Activated T-cell treated with anti-CD3 and anti-CD28 coated beads, Interleukin-2, amount 50 U/mL, for 4 hours (primary cell): ENCODE measurements at regions not wholly inside any gene's neighbourhood (a gene's known extent, or its start where the extent isn't known, plus 50 kb on each side); places are given as distances from the start of the nearest gene placed in this dataset.

Experiments
- ATAC-seq, 2 donors: fragments of 200-7000 bp; cut with Tn5 transposase; one replicate each; pipeline ENCODE4 v1.10.0; 2021
- DNase-seq: peaks from one replicate; pipeline ENCODE4 v3.0.0-alpha.2; 2020
- H3K27me3 Mint-ChIP-seq: one replicate; pipeline ENCODE4 v1.8.0; 2021; ENCODE audit warnings: low read depth, mixed read lengths
- H3K36me3 Mint-ChIP-seq: one replicate; pipeline ENCODE4 v1.8.0; 2022; ENCODE audit warnings: mixed read lengths; ENCODE audit not compliant: insufficient read depth
- H3K4me1 Mint-ChIP-seq: one replicate; pipeline ENCODE4 v1.8.0; 2021; ENCODE audit warnings: low read depth, mixed read lengths
- H3K4me3 Mint-ChIP-seq: one replicate; pipeline ENCODE4 v1.8.0; 2021; ENCODE audit warnings: mild to moderate bottlenecking, moderate library complexity, mixed read lengths
- H3K9me3 Mint-ChIP-seq: one replicate; pipeline ENCODE4 v1.8.0; 2021; ENCODE audit warnings: mixed read lengths

GRCh38 chr11:59302991-59303390, 55.7 kb upstream of the OR5AN1 start:
- DNase-seq = no peak
- ATAC-seq = no peak
- Mint-ChIP-seq H3K27me3 (peaks cover 28% of the 10 kb centered on the region), H3K36me3 (no peaks in the 10 kb centered on the region), H3K9me3 (no peaks in the 10 kb centered on the region), H3K4me3 (no peak overlapping the region), H3K4me1 (no peaks in the 10 kb centered on the region)

GRCh38 chr11:59295435-59295834, 63.3 kb upstream of the OR5AN1 start:
- H3K4me1 Mint-ChIP-seq = no peaks in the 10 kb centered on the region
- peaks cover 26% of the 10 kb centered on the region for H3K27me3 Mint-ChIP-seq
- no peak overlapping the region for H3K4me3 Mint-ChIP-seq
- no peak for DNase-seq
- no peak for ATAC-seq
- no peaks in the 10 kb centered on the region for H3K36me3 Mint-ChIP-seq
- H3K9me3 Mint-ChIP-seq = no peaks in the 10 kb centered on the region

GRCh38 chr11:59292611-59293010, 66.1 kb upstream of the OR5AN1 start:
- peaks cover 25% of the 10 kb centered on the region for H3K27me3 Mint-ChIP-seq
- no peaks in the 10 kb centered on the region for H3K36me3 Mint-ChIP-seq
- H3K4me3 Mint-ChIP-seq = no peak overlapping the region
- H3K9me3 Mint-ChIP-seq = no peaks in the 10 kb centered on the region
- ATAC-seq (no peak), DNase-seq (no peak)
- no peaks in the 10 kb centered on the region for H3K4me1 Mint-ChIP-seq

GRCh38 chr11:59291228-59291627, 67.5 kb upstream of the OR5AN1 start:
- no peaks in the 10 kb centered on the region for H3K4me1 Mint-ChIP-seq
- no peak overlapping the region for H3K4me3 Mint-ChIP-seq

GRCh38 chr11:59289356-59290181, 69.1 kb upstream of the OR5AN1 start:
- no peak for ATAC-seq
- no peak for DNase-seq
- Mint-ChIP-seq H3K27me3 (peaks cover 9% of the 10 kb centered on the region), H3K9me3 (no peaks in the 10 kb centered on the region), H3K4me1 (peaks cover 4% of the 10 kb centered on the region), H3K4me3 (no peak overlapping the region), H3K36me3 (no peaks in the 10 kb centered on the region)

More at GRCh38 chr11:59291228-59291627, 67.5 kb upstream of the OR5AN1 start:
- no peaks in the 10 kb centered on the region for H3K36me3 Mint-ChIP-seq
- peaks cover 16% of the 10 kb centered on the region for H3K27me3 Mint-ChIP-seq
- ATAC-seq (no peak), DNase-seq (no peak)
- no peaks in the 10 kb centered on the region for H3K9me3 Mint-ChIP-seq

GRCh38 chr11:59285716-59286260, 72.9 kb upstream of the OR5AN1 start:
- Mint-ChIP-seq H3K36me3 (no peaks in the 10 kb centered on the region), H3K4me1 (peaks cover 17% of the 10 kb centered on the region), H3K27me3 (peaks cover 15% of the 10 kb centered on the region), H3K4me3 (no peak overlapping the region), H3K9me3 (no peaks in the 10 kb centered on the region)
- no peak for DNase-seq
- no peak for ATAC-seq

GRCh38 chr11:59284773-59285129, 72.0 kb upstream of the MPEG1 start:
- H3K36me3 Mint-ChIP-seq = no peaks in the 10 kb centered on the region
- no peak overlapping the region for H3K4me3 Mint-ChIP-seq
- H3K9me3 Mint-ChIP-seq = no peaks in the 10 kb centered on the region
- peaks cover 15% of the 10 kb centered on the region for H3K27me3 Mint-ChIP-seq
- H3K4me1 Mint-ChIP-seq = peaks cover 17% of the 10 kb centered on the region
- DNase-seq (no peak), ATAC-seq (peak in 1 of 2 donors; percentile 8)

GRCh38 chr11:59283825-59284772, 71.4 kb upstream of the MPEG1 start:
- DNase-seq (no peak), ATAC-seq (peak; percentile 65 to 72)
- H3K36me3 Mint-ChIP-seq = no peaks in the 10 kb centered on the region
- peak overlapping the region; percentile 56 for H3K4me3 Mint-ChIP-seq
- peaks cover 17% of the 10 kb centered on the region for H3K4me1 Mint-ChIP-seq
- no peaks in the 10 kb centered on the region for H3K9me3 Mint-ChIP-seq
- peaks cover 13% of the 10 kb centered on the region for H3K27me3 Mint-ChIP-seq

- H3K36me3 Mint-ChIP-seq = no peaks in the 10 kb centered on the region
These were observed 70.6 kb upstream of the MPEG1 start for GRCh38 chr11:59283311-59283710.

GRCh38 chr11:59281177-59281576, 68.5 kb upstream of the MPEG1 start:
- Mint-ChIP-seq H3K4me3 (no peak overlapping the region), H3K36me3 (no peaks in the 10 kb centered on the region)
- no peak for DNase-seq

More at GRCh38 chr11:59283311-59283710, 70.6 kb upstream of the MPEG1 start:
- Mint-ChIP-seq H3K27me3 (peaks cover 7% of the 10 kb centered on the region), H3K4me1 (peaks cover 17% of the 10 kb centered on the region), H3K9me3 (no peaks in the 10 kb centered on the region), H3K4me3 (peak overlapping the region; percentile 19)
- ATAC-seq = no peak
- no peak for DNase-seq

GRCh38 chr11:59273373-59273841, 60.7 kb upstream of the MPEG1 start:
- Mint-ChIP-seq H3K36me3 (no peaks in the 10 kb centered on the region), H3K9me3 (no peaks in the 10 kb centered on the region), H3K4me3 (no peak overlapping the region), H3K4me1 (peaks cover 36% of the 10 kb centered on the region), H3K27me3 (no peaks in the 10 kb centered on the region)
- no peak for ATAC-seq
- DNase-seq = no peak

More at GRCh38 chr11:59281177-59281576, 68.5 kb upstream of the MPEG1 start:
- Mint-ChIP-seq H3K9me3 (no peaks in the 10 kb centered on the region), H3K27me3 (peaks cover 7% of the 10 kb centered on the region), H3K4me1 (peaks cover 17% of the 10 kb centered on the region)
- no peak for ATAC-seq

GRCh38 chr11:59272771-59273372, 60.1 kb upstream of the MPEG1 start:
- ATAC-seq (no peak), DNase-seq (no peak)
- Mint-ChIP-seq H3K4me3 (no peak overlapping the region), H3K9me3 (no peaks in the 10 kb centered on the region), H3K27me3 (no peaks in the 10 kb centered on the region), H3K4me1 (peaks cover 36% of the 10 kb centered on the region), H3K36me3 (no peaks in the 10 kb centered on the region)

GRCh38 chr11:59271811-59272327, 59.1 kb upstream of the MPEG1 start:
- no peaks in the 10 kb centered on the region for H3K9me3 Mint-ChIP-seq
- no peak for ATAC-seq
- H3K36me3 Mint-ChIP-seq = no peaks in the 10 kb centered on the region
- DNase-seq = no peak
- H3K4me3 Mint-ChIP-seq = no peak overlapping the region
- no peaks in the 10 kb centered on the region for H3K27me3 Mint-ChIP-seq
- H3K4me1 Mint-ChIP-seq = peaks cover 36% of the 10 kb centered on the region
